NCI-H2081 (cell line): ENCODE measurements at regions not wholly inside any gene's neighbourhood (a gene's known extent, or its start where the extent isn't known, plus 50 kb on each side); places are given as distances from the start of the nearest gene placed in this dataset.

ENCODE experiments used
- DNase-seq, 2 experiments: peaks; one replicate each; lab custom pipeline; 2025; lab: John Stamatoyannopoulos, UW

GRCh38 chr13:80458543-80458942 lies 117.6 kb upstream of the SPRY2 start:
- no peak for DNase-seq

DNA sequence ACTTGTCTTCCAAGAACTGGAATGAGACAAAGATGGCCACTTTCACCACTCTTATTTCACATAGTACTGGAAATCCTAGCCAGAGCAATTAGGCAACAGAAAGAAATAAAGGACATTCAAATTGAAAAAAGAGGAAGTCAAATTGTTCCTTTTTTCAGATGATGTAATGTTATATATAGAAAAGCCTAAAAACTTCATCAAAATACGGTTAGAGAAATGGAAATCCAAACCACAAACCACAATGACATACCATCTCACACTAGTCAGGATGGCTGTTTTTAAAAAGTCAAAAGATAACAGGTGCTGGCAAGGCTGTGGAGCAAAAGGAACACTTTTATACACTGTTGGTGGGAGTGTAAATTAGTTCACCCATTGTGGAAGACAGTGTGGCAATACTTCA lies 113.3 kb upstream of the SPRY2 start:
- DNase-seq = no peak

- no peak for DNase-seq
These were observed 111.4 kb upstream of the SPRY2 start for GRCh38 chr13:80452279-80452678.

DNA sequence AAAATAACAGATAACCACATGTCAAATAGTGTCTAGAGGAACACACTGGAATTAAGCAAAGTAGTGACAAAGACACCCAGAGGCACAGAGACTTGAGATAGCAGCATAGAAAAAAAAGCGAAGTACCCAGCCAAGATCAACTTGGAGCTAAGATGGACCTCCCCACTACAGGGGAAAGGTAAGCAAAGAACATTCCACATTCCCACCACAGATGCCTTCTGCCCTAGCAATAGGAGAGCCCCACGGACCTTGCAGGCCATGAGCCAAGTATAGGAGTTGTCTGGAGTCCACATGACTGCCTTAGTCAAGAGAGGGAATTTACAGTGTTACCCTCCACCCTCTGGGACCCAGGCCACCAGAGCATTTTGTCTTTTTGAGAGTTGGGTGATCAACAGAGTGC lies 110.7 kb upstream of the SPRY2 start:
- no peak for DNase-seq

- no peak for DNase-seq
These were observed 109.5 kb upstream of the SPRY2 start for GRCh38 chr13:80450386-80450785.

DNA sequence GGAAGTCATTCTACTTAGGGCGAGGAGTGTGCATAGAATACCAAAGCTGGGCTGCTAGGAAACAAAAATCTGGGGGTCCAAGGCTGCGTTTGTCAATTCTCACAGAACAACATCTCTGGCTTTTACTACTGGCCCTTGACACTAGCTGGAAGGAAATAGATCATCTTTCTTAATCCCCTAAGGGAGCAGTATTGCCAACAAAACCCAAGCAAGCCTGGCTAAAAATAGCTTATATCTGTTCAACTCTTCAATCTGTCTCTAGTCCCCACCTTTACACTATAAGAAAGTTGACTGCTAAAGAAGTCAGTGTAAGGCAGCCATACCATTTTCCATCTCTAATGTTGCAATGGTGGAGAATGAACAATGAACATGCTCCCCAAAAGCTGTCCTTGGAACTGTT lies 107.8 kb upstream of the SPRY2 start:
- no peak for DNase-seq

GRCh38 chr13:80447747-80448146 lies 106.8 kb upstream of the SPRY2 start:
- no peak for DNase-seq

DNA sequence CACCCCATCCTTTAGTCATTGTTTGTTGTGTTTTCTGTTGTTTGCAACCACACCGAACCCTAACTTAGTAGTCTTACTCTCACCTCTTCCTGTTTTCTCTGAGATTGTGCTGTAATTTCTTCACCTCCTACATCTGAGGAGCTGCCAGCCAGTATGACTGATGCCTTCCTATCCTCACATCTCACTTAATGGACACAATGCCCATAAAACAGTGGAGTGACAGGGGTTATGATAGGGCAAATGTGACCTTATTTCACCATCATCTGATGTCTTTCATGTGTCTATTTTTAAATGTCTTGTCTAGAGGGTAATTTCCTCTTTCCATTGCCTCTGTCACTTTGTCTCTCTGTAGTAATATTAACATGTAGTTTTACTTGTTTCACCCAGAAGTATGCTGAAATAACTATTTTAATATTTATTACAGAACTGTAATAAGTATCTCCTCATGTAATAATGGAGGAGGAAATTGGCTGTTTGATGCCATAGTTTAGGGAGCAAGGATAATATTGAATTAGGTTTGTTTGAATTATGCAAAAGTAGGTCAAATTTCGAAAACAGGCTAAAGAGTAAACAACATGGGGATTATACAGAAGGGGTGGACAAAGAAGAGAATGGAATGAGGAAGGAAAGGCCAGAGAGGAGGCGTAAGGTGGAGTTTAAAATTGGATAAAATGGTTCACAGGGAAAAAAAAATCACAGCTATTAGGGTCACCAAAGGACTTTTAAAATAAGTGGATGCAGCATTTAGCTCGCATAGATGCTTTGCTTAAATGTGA lies 103.5 kb upstream of the SPRY2 start:
- DNase-seq = no peak

DNA sequence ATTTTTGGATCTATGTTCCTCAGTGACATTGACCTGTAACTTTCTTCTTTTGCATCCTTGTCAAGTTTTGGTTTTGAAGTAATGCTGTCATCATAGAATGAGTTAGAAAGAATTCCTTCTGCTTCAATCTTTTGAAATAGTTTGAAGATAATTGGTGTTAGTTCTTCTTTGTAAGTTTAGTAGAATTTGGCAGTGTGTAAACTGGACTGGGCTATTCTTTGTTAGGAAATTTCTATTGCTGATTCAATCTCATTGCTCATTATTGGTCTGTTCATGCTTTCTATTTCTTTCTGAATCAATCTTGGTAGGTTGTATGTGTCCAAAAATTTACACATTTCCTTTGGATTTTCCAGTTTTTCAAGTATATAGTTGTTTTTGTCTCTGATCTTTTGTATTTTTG lies 101.7 kb upstream of the SPRY2 start:
- no peak for DNase-seq

DNA sequence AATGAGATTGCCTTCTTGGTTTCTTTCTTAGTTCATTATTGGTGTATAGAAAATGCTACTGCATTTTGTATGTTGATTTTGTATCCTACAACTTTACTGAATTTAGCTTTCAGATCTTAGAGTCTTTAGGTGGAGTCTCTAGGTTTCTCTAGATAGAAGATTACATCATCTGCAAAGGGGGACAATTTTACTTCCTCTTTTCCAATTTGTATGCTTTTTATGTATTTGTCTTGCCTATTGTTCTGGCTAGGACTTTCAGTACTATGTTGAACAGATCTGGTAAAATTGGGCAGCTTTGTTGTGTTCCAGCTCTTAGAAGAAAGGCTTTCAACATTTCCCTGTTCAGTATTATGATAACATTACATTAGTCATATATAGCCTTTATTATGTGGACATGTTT lies 101.0 kb upstream of the SPRY2 start:
- DNase-seq = no peak

GRCh38 chr13:80438521-80438920 lies 97.6 kb upstream of the SPRY2 start:
- no peak for DNase-seq

DNA sequence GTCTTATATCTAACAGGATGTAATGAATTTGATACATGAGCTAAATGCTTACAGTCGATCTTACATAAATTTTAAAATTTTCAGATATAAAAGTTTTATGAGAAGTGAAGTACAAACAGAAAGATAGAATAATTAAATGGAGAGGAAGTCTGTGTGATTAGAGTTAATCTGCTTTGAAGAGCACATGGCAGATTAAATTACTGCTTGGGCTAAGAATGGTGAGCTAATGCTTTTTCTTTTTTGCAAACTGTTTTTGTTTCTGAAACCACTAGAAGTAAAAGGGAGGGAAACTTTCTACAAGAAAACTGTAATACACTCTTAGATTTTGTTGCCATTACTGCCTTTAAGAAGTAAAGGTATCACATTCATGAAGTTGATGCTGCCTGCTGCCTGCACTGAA lies 96.3 kb upstream of the SPRY2 start:
- DNase-seq = no peak

DNA sequence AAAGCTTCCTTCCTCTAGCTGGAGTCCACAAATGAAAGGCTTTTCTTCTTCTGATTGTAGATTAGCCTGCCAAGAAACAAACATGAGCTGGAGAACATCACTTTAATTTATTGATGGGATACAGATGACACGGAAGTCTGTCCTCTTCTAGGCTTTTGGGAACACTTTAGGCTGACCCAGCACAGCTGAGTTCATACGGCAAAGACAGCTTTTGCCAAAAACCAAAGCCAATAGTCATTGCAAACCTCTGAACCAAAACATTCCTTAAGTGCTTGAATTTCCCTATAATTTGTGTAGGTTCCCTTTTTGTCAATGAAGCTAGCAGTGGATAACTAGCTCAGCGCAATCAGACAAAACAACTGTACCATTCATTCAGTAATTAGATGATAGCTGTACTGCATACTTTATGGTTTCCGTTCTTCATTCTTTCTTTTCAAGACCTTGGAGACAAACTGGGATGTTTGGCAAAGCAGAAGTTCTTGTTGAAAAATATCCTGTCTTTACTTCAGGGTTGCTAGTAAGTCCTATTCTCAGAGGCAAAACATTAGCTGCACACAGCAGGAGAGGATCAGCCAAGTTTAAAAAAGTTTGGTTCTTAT lies 95.7 kb upstream of the SPRY2 start:
- no peak for DNase-seq

GRCh38 chr13:80430561-80430960 lies 89.6 kb upstream of the SPRY2 start:
- DNase-seq = no peak

GRCh38 chr13:80428349-80429096 lies 87.6 kb upstream of the SPRY2 start:
- DNase-seq = no peak

- no peak for DNase-seq
These were observed 78.5 kb upstream of the SPRY2 start for GRCh38 chr13:80419416-80419815.

GRCh38 chr13:80413611-80414010 lies 72.7 kb upstream of the SPRY2 start:
- DNase-seq = no peak

GRCh38 chr13:80408270-80408669 lies 67.3 kb upstream of the SPRY2 start:
- no peak for DNase-seq

GRCh38 chr13:80400865-80401426 lies 60.0 kb upstream of the SPRY2 start:
- DNase-seq = no peak

- DNase-seq = peak in 1 of 2 experiments; percentile 7
These were observed 59.4 kb upstream of the SPRY2 start for GRCh38 chr13:80400164-80400864.

GRCh38 chr13:80399340-80400163 lies 58.6 kb upstream of the SPRY2 start:
- DNase-seq = no peak
